Dendritic cell treated with granulocyte-macrophage colony-stimulating factor and Interleukin-4, amounts not matched to agents 40 ng/mL and 50 ng/mL, for 4 days (primary cell): ENCODE measurements at regions not wholly inside any gene's neighbourhood (a gene's known extent, or its start where the extent isn't known, plus 50 kb on each side); places are given as distances from the start of the nearest gene placed in this dataset.

Experiments
- H3K27ac Mint-ChIP-seq: one replicate; pipeline ENCODE4 v1.8.0; 2022; ENCODE audit warnings: mild to moderate bottlenecking, mixed read lengths
- H3K27me3 Mint-ChIP-seq: one replicate; pipeline ENCODE4 v1.8.0; 2022; ENCODE audit warnings: mild to moderate bottlenecking, mixed read lengths
- H3K36me3 Mint-ChIP-seq: one replicate; pipeline ENCODE4 v1.8.0; 2022; ENCODE audit warnings: low read depth, mixed read lengths
- H3K4me1 Mint-ChIP-seq: one replicate; pipeline ENCODE4 v1.8.0; 2022; ENCODE audit warnings: low read depth, mixed read lengths
- H3K4me3 Mint-ChIP-seq: one replicate; pipeline ENCODE4 v1.8.0; 2022; ENCODE audit warnings: mild to moderate bottlenecking, moderate library complexity, mixed read lengths
- H3K9me3 Mint-ChIP-seq: one replicate; pipeline ENCODE4 v1.8.0; 2022; ENCODE audit warnings: mixed read lengths
- intact Hi-C: fragments of 100-400 bp; cut with micrococcal nuclease; formaldehyde crosslinking; loops from one replicate; pipeline ENCODE4 v1.15.0; 2022

DNA sequence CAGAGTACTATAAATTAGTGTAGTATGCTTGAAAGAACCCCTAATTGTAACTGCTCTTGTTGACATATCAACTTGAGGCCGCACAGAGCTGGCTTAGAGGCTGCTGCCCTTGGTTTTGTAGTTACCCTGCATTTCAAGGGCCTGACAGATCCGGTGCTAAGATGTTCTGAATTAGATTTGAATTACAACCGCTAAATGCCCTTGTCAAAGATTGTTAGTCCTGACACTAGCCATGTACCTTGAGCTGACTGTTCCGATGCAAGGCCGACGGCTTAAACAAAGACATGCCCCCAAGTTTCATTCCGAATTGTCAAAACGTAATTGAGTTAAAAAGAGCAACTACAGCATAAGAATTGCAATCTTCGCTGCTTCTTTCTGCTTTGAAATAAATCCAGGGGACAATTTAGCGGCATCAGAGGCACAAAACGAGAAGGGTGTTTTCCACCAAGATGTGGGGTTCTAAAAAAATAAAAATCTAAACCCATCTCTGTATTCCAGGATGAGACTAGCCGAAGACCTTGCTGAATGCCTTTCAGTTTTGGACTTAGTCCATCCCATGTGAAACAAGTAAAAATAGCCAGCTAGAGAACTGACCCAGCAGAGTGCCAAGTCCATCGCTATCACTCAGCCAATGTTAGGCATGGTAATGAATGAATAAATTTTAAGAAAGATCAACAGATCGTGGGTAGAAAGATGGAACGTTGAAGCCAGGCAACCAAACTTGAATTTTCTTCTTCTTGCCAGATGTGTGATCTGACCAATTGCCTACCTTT lies 148.7 kb downstream of the DICER1 start:
- intact Hi-C loops: no loop called here
- peaks cover 15% of the 10 kb centered on the region for H3K27me3 Mint-ChIP-seq
- H3K4me1 Mint-ChIP-seq: no peaks in the 10 kb centered on the region
- H3K9me3 Mint-ChIP-seq: no peaks in the 10 kb centered on the region
- H3K36me3 Mint-ChIP-seq: no peaks in the 10 kb centered on the region
- no peak overlapping the region for H3K4me3 Mint-ChIP-seq
- H3K27ac Mint-ChIP-seq: no peak overlapping the region

DNA sequence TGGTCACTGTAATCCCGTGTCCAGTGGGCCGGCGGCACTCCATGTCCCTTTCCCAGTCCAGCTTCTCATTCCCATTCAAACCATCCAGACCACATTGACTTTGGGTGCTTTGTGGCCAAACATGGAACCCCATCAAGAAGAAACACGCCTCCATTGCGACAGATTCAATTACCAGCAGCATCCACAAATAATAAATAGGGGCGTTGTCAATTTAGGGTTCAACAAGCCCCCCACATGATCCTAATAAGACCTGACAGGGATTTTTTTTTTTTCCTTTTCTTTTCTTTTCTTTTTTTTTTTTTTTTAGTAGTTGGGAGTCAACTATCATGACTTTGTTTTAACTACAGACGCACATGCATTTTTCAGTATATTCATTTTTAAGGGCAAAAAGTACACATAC lies 149.4 kb downstream of the DICER1 start:
- Mint-ChIP-seq H3K36me3 (no peaks in the 10 kb centered on the region), H3K4me3 (no peak overlapping the region), H3K27me3 (peaks cover 17% of the 10 kb centered on the region), H3K9me3 (no peaks in the 10 kb centered on the region), H3K4me1 (no peaks in the 10 kb centered on the region), H3K27ac (no peak overlapping the region)
- intact Hi-C loops: no loop called here

DNA sequence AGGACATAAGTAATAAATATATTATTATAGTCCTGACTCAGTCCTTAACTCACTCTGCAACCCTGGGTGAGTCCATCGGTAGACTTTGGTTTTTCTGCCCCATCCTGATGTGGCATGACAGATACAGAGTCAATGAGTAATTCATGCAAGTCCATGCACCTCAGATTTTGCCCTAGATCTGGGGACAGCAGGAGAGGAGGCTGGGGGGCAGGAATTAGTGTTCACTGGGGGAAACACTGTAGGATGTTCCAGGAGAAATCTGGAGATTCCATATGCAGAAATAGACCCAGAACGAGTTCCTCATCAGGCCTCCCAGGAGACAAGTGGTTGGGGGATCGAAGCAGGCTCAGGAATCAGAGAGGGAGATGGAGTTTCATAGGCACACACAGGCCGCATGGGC lies 150.8 kb downstream of the DICER1 start:
- intact Hi-C loops: no loop called here
- H3K36me3 Mint-ChIP-seq: no peaks in the 10 kb centered on the region
- H3K27me3 Mint-ChIP-seq: peaks cover 14% of the 10 kb centered on the region
- H3K4me3 Mint-ChIP-seq: no peak overlapping the region
- H3K9me3 Mint-ChIP-seq: no peaks in the 10 kb centered on the region
- H3K27ac Mint-ChIP-seq: no peak overlapping the region
- H3K4me1 Mint-ChIP-seq: no peaks in the 10 kb centered on the region

GRCh38 chr14:95006051-95006450 lies 151.3 kb downstream of the DICER1 start:
- intact Hi-C loops: no loop called here

GRCh38 chr14:95003099-95003960 lies 154.0 kb downstream of the DICER1 start:
- Mint-ChIP-seq H3K27ac (no peak overlapping the region), H3K9me3 (no peaks in the 10 kb centered on the region), H3K4me1 (peaks cover 8% of the 10 kb centered on the region), H3K27me3 (peaks cover 12% of the 10 kb centered on the region), H3K4me3 (no peak overlapping the region), H3K36me3 (no peaks in the 10 kb centered on the region)
- intact Hi-C loops: no loop called here

More at GRCh38 chr14:95006051-95006450, 151.3 kb downstream of the DICER1 start:
- peaks cover 14% of the 10 kb centered on the region for H3K27me3 Mint-ChIP-seq
- H3K9me3 Mint-ChIP-seq: no peaks in the 10 kb centered on the region
- no peaks in the 10 kb centered on the region for H3K4me1 Mint-ChIP-seq
- no peaks in the 10 kb centered on the region for H3K36me3 Mint-ChIP-seq
- no peak overlapping the region for H3K27ac Mint-ChIP-seq
- no peak overlapping the region for H3K4me3 Mint-ChIP-seq

DNA sequence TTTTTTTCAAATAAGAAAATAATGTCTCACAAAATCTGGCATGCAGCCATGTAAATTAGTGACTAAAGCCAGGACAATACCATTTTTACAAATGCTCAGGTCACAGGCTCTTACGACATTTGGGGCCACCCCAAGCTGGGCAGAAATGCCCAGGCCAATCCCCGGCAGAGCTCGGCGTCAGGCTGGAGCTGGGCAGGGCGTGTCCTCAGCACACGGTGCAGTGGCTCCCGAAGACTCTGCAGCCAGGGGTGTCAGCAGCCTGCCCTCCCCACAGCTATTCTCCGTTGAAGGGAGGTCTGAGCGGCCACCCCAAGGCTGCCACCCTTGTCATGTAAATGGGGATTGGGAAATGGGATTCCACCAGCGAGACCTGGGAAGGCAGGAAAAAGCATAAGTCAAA lies 158.6 kb downstream of the DICER1 start:
- no peaks in the 10 kb centered on the region for H3K9me3 Mint-ChIP-seq
- no peak overlapping the region for H3K27ac Mint-ChIP-seq
- no peaks in the 10 kb centered on the region for H3K36me3 Mint-ChIP-seq
- peaks cover 7% of the 10 kb centered on the region for H3K27me3 Mint-ChIP-seq
- peaks cover 12% of the 10 kb centered on the region for H3K4me1 Mint-ChIP-seq
- intact Hi-C loops: no loop called here
- no peak overlapping the region for H3K4me3 Mint-ChIP-seq

GRCh38 chr14:94998110-94998509 lies 159.2 kb downstream of the DICER1 start:
- intact Hi-C loops: no loop called here
- no peaks in the 10 kb centered on the region for H3K9me3 Mint-ChIP-seq
- H3K36me3 Mint-ChIP-seq: no peaks in the 10 kb centered on the region
- H3K4me1 Mint-ChIP-seq: peaks cover 12% of the 10 kb centered on the region
- no peak overlapping the region for H3K4me3 Mint-ChIP-seq
- H3K27me3 Mint-ChIP-seq: peaks cover 5% of the 10 kb centered on the region
- no peak overlapping the region for H3K27ac Mint-ChIP-seq

GRCh38 chr14:94995551-94995950 lies 161.8 kb downstream of the DICER1 start:
- Mint-ChIP-seq H3K27ac (no peak overlapping the region), H3K9me3 (no peaks in the 10 kb centered on the region), H3K27me3 (peaks cover 4% of the 10 kb centered on the region), H3K4me3 (no peak overlapping the region), H3K36me3 (no peaks in the 10 kb centered on the region), H3K4me1 (peaks cover 12% of the 10 kb centered on the region)
- intact Hi-C loops: no loop called here

- H3K27me3 Mint-ChIP-seq: peaks cover 7% of the 10 kb centered on the region
- no peak overlapping the region for H3K4me3 Mint-ChIP-seq
- H3K9me3 Mint-ChIP-seq: no peaks in the 10 kb centered on the region
- intact Hi-C loops: no loop called here
- no peak overlapping the region for H3K27ac Mint-ChIP-seq
- no peaks in the 10 kb centered on the region for H3K36me3 Mint-ChIP-seq
- H3K4me1 Mint-ChIP-seq: peaks cover 12% of the 10 kb centered on the region
Measured at GRCh38 chr14:94994245-94994644, 163.1 kb downstream of the DICER1 start.

- Mint-ChIP-seq H3K4me3 (no peak overlapping the region), H3K9me3 (no peaks in the 10 kb centered on the region), H3K4me1 (no peaks in the 10 kb centered on the region), H3K27ac (no peak overlapping the region), H3K27me3 (peaks cover 11% of the 10 kb centered on the region), H3K36me3 (no peaks in the 10 kb centered on the region)
- intact Hi-C loops: no loop called here
Measured at GRCh38 chr14:94992046-94992445, 165.3 kb downstream of the DICER1 start.

DNA sequence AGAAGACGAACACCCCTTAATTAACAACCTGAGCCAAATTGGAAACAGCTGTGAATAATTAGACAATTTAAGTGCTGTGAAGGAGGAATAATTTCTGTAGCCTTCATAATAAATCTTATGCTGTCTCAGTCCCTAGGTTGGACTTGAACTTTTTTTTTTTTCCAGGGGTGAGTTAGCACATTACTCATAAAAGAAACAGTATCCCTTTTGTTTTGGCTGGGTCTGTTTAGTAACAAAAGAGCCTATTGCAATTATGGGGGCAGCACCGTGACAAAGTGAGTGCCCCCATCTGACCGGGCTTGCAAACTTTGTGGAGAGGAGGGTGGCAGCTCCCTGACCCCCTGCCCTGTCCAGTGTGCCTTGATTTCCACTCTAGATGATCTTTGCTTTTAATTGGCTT lies 167.4 kb downstream of the DICER1 start:
- peaks cover 14% of the 10 kb centered on the region for H3K27me3 Mint-ChIP-seq
- intact Hi-C loops: no loop called here
- H3K9me3 Mint-ChIP-seq: no peaks in the 10 kb centered on the region
- H3K4me3 Mint-ChIP-seq: no peak overlapping the region
- no peaks in the 10 kb centered on the region for H3K4me1 Mint-ChIP-seq
- H3K27ac Mint-ChIP-seq: no peak overlapping the region
- no peaks in the 10 kb centered on the region for H3K36me3 Mint-ChIP-seq

GRCh38 chr14:94989417-94989816 lies 167.9 kb downstream of the DICER1 start:
- intact Hi-C loops: no loop called here

DNA sequence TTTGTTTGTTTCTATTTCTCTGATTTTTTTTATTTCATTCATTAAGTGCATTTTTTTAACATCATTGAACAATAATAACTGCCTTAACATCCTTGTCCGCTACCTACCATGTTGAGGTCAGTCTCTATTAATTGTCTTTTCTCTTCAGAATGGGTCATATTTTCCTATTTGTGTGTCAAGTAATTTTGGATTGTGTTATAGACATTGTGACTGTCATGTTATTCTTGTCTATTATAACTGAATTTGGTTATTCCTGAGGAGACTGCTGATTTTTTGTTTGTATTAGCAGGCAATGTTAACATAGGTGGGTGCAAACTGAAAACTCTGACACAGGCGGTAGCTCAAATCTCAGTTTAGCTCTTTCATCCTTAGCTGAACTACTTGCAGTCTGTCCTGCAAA lies 169.9 kb downstream of the DICER1 start:
- Mint-ChIP-seq H3K36me3 (no peaks in the 10 kb centered on the region), H3K27ac (no peak overlapping the region), H3K9me3 (no peaks in the 10 kb centered on the region), H3K27me3 (peaks cover 17% of the 10 kb centered on the region), H3K4me3 (no peak overlapping the region), H3K4me1 (no peaks in the 10 kb centered on the region)
- intact Hi-C loops: no loop called here

More at GRCh38 chr14:94989417-94989816, 167.9 kb downstream of the DICER1 start:
- Mint-ChIP-seq H3K36me3 (no peaks in the 10 kb centered on the region), H3K4me3 (no peak overlapping the region), H3K9me3 (no peaks in the 10 kb centered on the region), H3K27ac (no peak overlapping the region), H3K27me3 (peaks cover 14% of the 10 kb centered on the region), H3K4me1 (no peaks in the 10 kb centered on the region)

DNA sequence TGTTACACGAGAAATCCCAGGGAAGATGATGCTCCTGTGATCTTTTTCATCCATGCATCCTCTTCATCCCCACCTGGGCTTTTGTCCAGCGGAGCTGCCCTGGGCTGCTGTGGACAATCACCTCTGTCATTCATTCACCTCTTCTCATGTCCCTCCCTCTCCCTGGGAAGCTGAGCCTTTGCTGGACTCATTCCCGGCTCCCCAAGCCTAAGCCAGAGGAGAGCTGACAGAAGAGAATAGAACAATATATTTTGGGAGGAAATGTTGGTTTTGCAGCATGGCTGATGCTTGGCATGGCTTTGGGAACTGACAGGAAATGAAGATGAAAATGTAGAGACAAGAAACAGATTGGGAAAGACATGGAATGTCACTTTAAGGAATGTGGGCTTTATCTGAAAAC lies 177.4 kb downstream of the DICER1 start:
- Mint-ChIP-seq H3K9me3 (no peaks in the 10 kb centered on the region), H3K4me3 (no peak overlapping the region), H3K27ac (no peak overlapping the region), H3K27me3 (peaks cover 12% of the 10 kb centered on the region), H3K36me3 (no peaks in the 10 kb centered on the region), H3K4me1 (no peaks in the 10 kb centered on the region)
- intact Hi-C loops: no loop called here
